Endothelial cell (in vitro differentiated cells): ENCODE measurements at regions not wholly inside any gene's neighbourhood (a gene's known extent, or its start where the extent isn't known, plus 50 kb on each side); places are given as distances from the start of the nearest gene placed in this dataset.

Experiments
- DNase-seq: peaks from one replicate; pipeline ENCODE4 v3.0.0; 2021; ENCODE audit warnings: low spot score
- H3K27ac Mint-ChIP-seq: one replicate; pipeline ENCODE4 v1.8.0; 2021; ENCODE audit warnings: mixed read lengths, inconsistent platforms; ENCODE audit not compliant: unreplicated experiment
- H3K27me3 Mint-ChIP-seq: one replicate; pipeline ENCODE4 v1.8.0; 2021; ENCODE audit warnings: mild to moderate bottlenecking, moderate library complexity, mixed read lengths, inconsistent platforms; ENCODE audit not compliant: unreplicated experiment
- H3K36me3 Mint-ChIP-seq: one replicate; pipeline ENCODE4 v1.8.0; 2021; ENCODE audit warnings: mild to moderate bottlenecking, low read depth, mixed read lengths, inconsistent platforms; ENCODE audit not compliant: unreplicated experiment
- H3K4me1 Mint-ChIP-seq: one replicate; pipeline ENCODE4 v1.8.0; 2021; ENCODE audit warnings: mild to moderate bottlenecking, mixed read lengths, inconsistent platforms; ENCODE audit not compliant: unreplicated experiment
- H3K4me3 Mint-ChIP-seq: one replicate; pipeline ENCODE4 v1.8.0; 2021; ENCODE audit warnings: mild to moderate bottlenecking, mixed read lengths, inconsistent platforms; ENCODE audit not compliant: unreplicated experiment
- H3K9me3 Mint-ChIP-seq: one replicate; pipeline ENCODE4 v1.8.0; 2021; ENCODE audit warnings: mixed read lengths, inconsistent platforms; ENCODE audit not compliant: unreplicated experiment
- TF ChIP-seq, protein P1 (sequence below): fragments of 200-600 bp; sonication (generic); IDR thresholded peaks from one replicate; pipeline ENCODE4 v1.5.0; 2021; ENCODE audit warnings: antibody characterized with exemption; ENCODE audit not compliant: unreplicated experiment

- no peaks in the 10 kb centered on the region for H3K27me3 Mint-ChIP-seq
- TF ChIP-seq, protein P1, sequence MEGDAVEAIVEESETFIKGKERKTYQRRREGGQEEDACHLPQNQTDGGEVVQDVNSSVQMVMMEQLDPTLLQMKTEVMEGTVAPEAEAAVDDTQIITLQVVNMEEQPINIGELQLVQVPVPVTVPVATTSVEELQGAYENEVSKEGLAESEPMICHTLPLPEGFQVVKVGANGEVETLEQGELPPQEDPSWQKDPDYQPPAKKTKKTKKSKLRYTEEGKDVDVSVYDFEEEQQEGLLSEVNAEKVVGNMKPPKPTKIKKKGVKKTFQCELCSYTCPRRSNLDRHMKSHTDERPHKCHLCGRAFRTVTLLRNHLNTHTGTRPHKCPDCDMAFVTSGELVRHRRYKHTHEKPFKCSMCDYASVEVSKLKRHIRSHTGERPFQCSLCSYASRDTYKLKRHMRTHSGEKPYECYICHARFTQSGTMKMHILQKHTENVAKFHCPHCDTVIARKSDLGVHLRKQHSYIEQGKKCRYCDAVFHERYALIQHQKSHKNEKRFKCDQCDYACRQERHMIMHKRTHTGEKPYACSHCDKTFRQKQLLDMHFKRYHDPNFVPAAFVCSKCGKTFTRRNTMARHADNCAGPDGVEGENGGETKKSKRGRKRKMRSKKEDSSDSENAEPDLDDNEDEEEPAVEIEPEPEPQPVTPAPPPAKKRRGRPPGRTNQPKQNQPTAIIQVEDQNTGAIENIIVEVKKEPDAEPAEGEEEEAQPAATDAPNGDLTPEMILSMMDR: no peak
- no peaks in the 10 kb centered on the region for H3K9me3 Mint-ChIP-seq
- no peak for DNase-seq
- H3K4me1 Mint-ChIP-seq: no peaks in the 10 kb centered on the region
- H3K27ac Mint-ChIP-seq: no peak overlapping the region
- no peak overlapping the region for H3K4me3 Mint-ChIP-seq
- no peaks in the 10 kb centered on the region for H3K36me3 Mint-ChIP-seq
Observed at GRCh38 chr12:89882050-89882449, 173.4 kb upstream of the ATP2B1 start.

GRCh38 chr12:89880690-89881350, 172.2 kb upstream of the ATP2B1 start:
- Mint-ChIP-seq H3K9me3 (no peaks in the 10 kb centered on the region), H3K4me3 (no peak overlapping the region), H3K36me3 (no peaks in the 10 kb centered on the region), H3K27ac (no peak overlapping the region), H3K4me1 (no peaks in the 10 kb centered on the region), H3K27me3 (no peaks in the 10 kb centered on the region)
- no peak for DNase-seq
- TF ChIP-seq, protein P1: no peak

- Mint-ChIP-seq H3K27ac (no peak overlapping the region), H3K27me3 (no peaks in the 10 kb centered on the region), H3K4me3 (no peak overlapping the region), H3K36me3 (no peaks in the 10 kb centered on the region), H3K9me3 (no peaks in the 10 kb centered on the region), H3K4me1 (no peaks in the 10 kb centered on the region)
- TF ChIP-seq, protein P1: no peak
- DNase-seq: no peak
Observed at GRCh38 chr12:89879766-89880165, 171.1 kb upstream of the ATP2B1 start.

DNA sequence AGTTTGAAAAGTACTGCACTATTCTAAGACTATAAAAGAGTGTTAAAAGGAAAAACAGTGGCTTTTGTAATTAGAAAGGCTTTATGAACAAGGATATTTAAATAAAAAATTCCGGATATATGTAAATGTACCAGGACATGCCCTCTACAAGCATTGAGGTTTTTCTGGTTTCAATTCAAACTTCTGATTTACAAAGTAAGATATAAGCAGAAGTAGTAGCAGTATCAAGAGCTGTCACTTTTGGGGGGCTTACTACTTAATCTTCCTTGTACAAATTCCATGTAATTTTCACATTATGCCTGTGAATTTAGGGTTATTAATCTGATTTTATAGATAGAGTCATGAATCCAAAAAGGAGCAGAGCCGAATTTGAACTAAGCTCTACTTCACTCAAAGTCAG, 170.3 kb upstream of the ATP2B1 start:
- Mint-ChIP-seq H3K9me3 (no peaks in the 10 kb centered on the region), H3K36me3 (no peaks in the 10 kb centered on the region), H3K4me1 (no peaks in the 10 kb centered on the region), H3K27ac (no peak overlapping the region), H3K27me3 (peaks cover 1% of the 10 kb centered on the region), H3K4me3 (no peak overlapping the region)
- no peak for DNase-seq
- TF ChIP-seq, protein P1: no peak

DNA sequence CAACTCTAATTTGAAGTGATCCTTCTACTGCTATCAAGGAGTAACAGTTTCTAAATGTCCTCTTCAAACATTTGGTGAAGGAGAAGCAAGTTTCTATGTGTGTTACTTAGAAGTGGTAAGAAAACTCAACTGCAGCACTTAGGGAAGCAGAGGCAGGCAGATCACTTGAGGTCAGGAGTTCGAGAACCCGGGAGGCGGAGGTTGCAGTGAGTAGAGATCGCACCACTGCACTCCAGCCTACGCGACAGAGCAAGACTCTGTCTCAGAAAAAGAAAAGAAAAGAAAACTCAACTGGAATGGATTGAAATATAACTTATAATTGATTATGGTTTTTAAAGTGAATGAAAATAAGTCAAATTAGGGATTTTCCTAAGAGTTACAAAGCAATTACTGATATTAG, 169.7 kb upstream of the ATP2B1 start:
- Mint-ChIP-seq H3K36me3 (no peaks in the 10 kb centered on the region), H3K4me1 (peaks cover 3% of the 10 kb centered on the region), H3K27me3 (peaks cover 1% of the 10 kb centered on the region), H3K27ac (no peak overlapping the region), H3K9me3 (no peaks in the 10 kb centered on the region), H3K4me3 (no peak overlapping the region)
- DNase-seq: no peak
- TF ChIP-seq, protein P1: no peak
